ENCODE measurements at regions not wholly inside any gene's neighbourhood (a gene's known extent, or its start where the extent isn't known, plus 50 kb on each side); places are given as distances from the start of the nearest gene placed in this dataset.

GRCh38 chr9:116020801-116021200, 132.8 kb upstream of the PAPPA start:
- TF ChIP-seq CTCF (IDR thresholded peaks at IDR 0.05; ENCODE audit: low read depth, low read length): no peak
- ChIA-PET POLR2A (no interaction called here), CTCF (interaction anchor here (1.3 kb wide), 1 partner anchor 9 kb away, joined by 4 read pairs; no protein-coding TSS in a partner anchor)
- H3K27ac ChIP-seq (ENCODE audit: low read depth, low read length): no peak overlapping the region
- H3K4me3 ChIP-seq (ENCODE audit: low read depth, low read length): no peak overlapping the region
- DNase-seq (ENCODE audit: low read depth, low spot score): no peak
- H3K9me3 ChIP-seq (ENCODE audit: control insufficient read depth, insufficient read depth, low read length): no peaks in the 10 kb centered on the region
- H3K27me3 ChIP-seq (ENCODE audit: control insufficient read depth, insufficient read depth, low read length): no peaks in the 10 kb centered on the region

GRCh38 chr9:116027096-116027495, 126.5 kb upstream of the PAPPA start:
- Histone ChIP-seq H3K4me3 (ENCODE audit: low read depth, low read length) (no peak overlapping the region), H3K27ac (ENCODE audit: low read depth, low read length) (peak overlapping the region; percentile 76), H3K9me3 (ENCODE audit: control insufficient read depth, insufficient read depth, low read length) (peaks cover 4% of the 10 kb centered on the region; the same call in 1 of the 2 replicates), H3K27me3 (ENCODE audit: control insufficient read depth, insufficient read depth, low read length) (no peaks in the 10 kb centered on the region)
- POLR2A ChIA-PET: interaction anchor here (1.1 to 1.6 kb wide), 2 partner anchors 82 to 130 kb away, joined by 5 to 8 read pairs; no protein-coding TSS in a partner anchor
- CTCF ChIA-PET: no interaction called here
- TF ChIP-seq CTCF (IDR thresholded peaks at IDR 0.05; ENCODE audit: low read depth, low read length): no peak
- no peak for DNase-seq (ENCODE audit: low read depth, low spot score)

- no peak for TF ChIP-seq CTCF (IDR thresholded peaks at IDR 0.05; ENCODE audit: low read depth, low read length)
- peak; percentile 72 for DNase-seq (ENCODE audit: low read depth, low spot score)
- ChIA-PET CTCF (no interaction called here), POLR2A (interaction anchor here (1.0 to 1.6 kb wide), 3 partner anchors 83 to 130 kb away, joined by 3 to 8 read pairs (median 5); no protein-coding TSS in a partner anchor)
- H3K4me3 ChIP-seq (ENCODE audit: low read depth, low read length): no peak overlapping the region
- H3K27ac ChIP-seq (ENCODE audit: low read depth, low read length): peak overlapping the region; percentile 62
- H3K27me3 ChIP-seq (ENCODE audit: control insufficient read depth, insufficient read depth, low read length): no peaks in the 10 kb centered on the region
- peaks cover 4% of the 10 kb centered on the region; the same call in 1 of the 2 replicates for H3K9me3 ChIP-seq (ENCODE audit: control insufficient read depth, insufficient read depth, low read length)
Observed at GRCh38 chr9:116027511-116027910, 126.1 kb upstream of the PAPPA start.

GRCh38 chr9:116027951-116028350, 125.6 kb upstream of the PAPPA start:
- H3K27ac ChIP-seq (ENCODE audit: low read depth, low read length): peak overlapping the region; percentile 62
- ChIA-PET POLR2A (interaction anchor here (1.0 to 1.6 kb wide), 3 partner anchors 83 to 129 kb away, joined by 3 to 8 read pairs (median 5); no protein-coding TSS in a partner anchor), CTCF (no interaction called here)
- no peak for TF ChIP-seq CTCF (IDR thresholded peaks at IDR 0.05; ENCODE audit: low read depth, low read length)
- H3K27me3 ChIP-seq (ENCODE audit: control insufficient read depth, insufficient read depth, low read length): no peaks in the 10 kb centered on the region
- H3K4me3 ChIP-seq (ENCODE audit: low read depth, low read length): no peak overlapping the region
- peaks cover 4% of the 10 kb centered on the region; the same call in 1 of the 2 replicates for H3K9me3 ChIP-seq (ENCODE audit: control insufficient read depth, insufficient read depth, low read length)
- DNase-seq (ENCODE audit: low read depth, low spot score): no peak

- no peak for DNase-seq (ENCODE audit: low read depth, low spot score)
- ChIA-PET POLR2A (no interaction called here), CTCF (interaction anchor here (0.9 kb wide), 1 partner anchor 438 kb away, joined by 3 read pairs; no protein-coding TSS in a partner anchor)
- Histone ChIP-seq H3K9me3 (ENCODE audit: control insufficient read depth, insufficient read depth, low read length) (peaks cover 4% of the 10 kb centered on the region; the same call in 1 of the 2 replicates), H3K27me3 (ENCODE audit: control insufficient read depth, insufficient read depth, low read length) (no peaks in the 10 kb centered on the region), H3K27ac (ENCODE audit: low read depth, low read length) (no peak overlapping the region), H3K4me3 (ENCODE audit: low read depth, low read length) (no peak overlapping the region)
- TF ChIP-seq CTCF (IDR thresholded peaks at IDR 0.05; ENCODE audit: low read depth, low read length): no peak
Observed at GRCh38 chr9:116030517-116030916, 123.1 kb upstream of the PAPPA start.
